AG09319 (cell line): ENCODE measurements at regions not wholly inside any gene's neighbourhood (a gene's known extent, or its start where the extent isn't known, plus 50 kb on each side); places are given as distances from the start of the nearest gene placed in this dataset.

Experiments
- DNase-seq: peaks from one replicate; pipeline ENCODE4 v3.0.0-alpha.2; 2010; ENCODE audit warnings: low read depth; ENCODE audit errors: extremely low read depth
- TF ChIP-seq, protein P1 (sequence below): IDR thresholded peaks from 2 replicates; pipeline ENCODE4 v1.5.1; 2011; ENCODE audit warnings: low read depth, mild to moderate bottlenecking, inconsistent platforms, low read length, moderate library complexity

DNA sequence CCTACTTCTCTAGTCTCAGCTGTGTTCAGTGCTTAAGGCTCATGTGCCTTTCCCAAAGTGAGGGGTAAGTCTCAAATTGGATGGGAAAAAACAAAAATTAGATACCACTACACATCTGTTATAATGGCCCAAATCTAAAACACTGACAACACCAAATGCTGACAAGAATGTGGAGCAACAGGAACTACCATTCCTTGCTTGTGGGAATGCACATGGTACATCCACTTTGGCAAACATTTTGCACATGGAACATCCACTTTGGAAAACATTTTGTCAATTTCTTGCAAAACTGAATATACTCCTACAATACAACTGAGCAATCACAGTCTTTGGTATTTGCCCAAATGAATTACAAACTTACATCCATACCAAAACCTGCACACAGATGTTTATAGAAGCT lies 109.3 kb downstream of the TENT5A start:
- no peak for DNase-seq
- TF ChIP-seq, protein P1, sequence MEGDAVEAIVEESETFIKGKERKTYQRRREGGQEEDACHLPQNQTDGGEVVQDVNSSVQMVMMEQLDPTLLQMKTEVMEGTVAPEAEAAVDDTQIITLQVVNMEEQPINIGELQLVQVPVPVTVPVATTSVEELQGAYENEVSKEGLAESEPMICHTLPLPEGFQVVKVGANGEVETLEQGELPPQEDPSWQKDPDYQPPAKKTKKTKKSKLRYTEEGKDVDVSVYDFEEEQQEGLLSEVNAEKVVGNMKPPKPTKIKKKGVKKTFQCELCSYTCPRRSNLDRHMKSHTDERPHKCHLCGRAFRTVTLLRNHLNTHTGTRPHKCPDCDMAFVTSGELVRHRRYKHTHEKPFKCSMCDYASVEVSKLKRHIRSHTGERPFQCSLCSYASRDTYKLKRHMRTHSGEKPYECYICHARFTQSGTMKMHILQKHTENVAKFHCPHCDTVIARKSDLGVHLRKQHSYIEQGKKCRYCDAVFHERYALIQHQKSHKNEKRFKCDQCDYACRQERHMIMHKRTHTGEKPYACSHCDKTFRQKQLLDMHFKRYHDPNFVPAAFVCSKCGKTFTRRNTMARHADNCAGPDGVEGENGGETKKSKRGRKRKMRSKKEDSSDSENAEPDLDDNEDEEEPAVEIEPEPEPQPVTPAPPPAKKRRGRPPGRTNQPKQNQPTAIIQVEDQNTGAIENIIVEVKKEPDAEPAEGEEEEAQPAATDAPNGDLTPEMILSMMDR = no peak

DNA sequence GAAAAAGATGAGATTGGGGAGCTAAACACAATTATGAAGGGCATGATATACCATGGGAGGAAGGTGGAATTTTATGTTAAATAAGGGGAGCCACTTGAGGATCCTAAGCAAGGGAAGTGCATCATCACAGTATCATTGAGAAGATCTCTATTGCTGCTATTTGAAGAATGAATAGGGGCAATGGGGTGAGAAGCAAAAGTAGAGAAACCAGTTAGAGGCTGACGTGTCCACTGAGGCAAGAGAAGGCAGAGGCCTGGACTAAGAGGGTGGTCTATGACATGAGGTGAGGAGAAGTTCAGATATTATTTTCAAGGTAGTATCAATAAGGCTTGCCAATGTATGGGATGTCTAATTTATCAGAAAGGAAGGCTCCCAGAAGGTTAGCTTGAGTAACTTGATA lies 111.6 kb downstream of the TENT5A start:
- TF ChIP-seq, protein P1 = no peak
- DNase-seq = no peak

GRCh38 chr6:81640126-81640525 lies 112.4 kb downstream of the TENT5A start:
- TF ChIP-seq, protein P1 = no peak
- no peak for DNase-seq

DNA sequence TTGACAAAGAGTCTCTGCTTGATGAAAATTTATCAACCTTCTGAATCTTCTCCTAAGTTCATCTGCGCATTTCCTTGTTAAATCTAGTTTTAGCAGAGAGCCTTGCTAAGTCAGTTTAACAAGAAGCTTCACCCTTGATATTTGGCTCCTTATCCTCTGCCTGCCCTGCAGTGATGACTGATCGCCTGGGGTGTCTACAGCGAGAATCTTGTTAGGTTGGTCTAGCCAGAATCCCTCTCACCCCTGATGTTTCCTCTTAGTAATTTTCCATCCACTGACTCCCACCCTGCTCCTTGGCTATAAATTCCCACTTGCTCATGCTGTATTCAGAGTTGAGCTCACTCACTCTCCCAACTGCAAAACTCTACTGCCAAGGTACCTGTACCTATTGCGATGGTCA lies 114.1 kb downstream of the TENT5A start:
- DNase-seq = no peak
- TF ChIP-seq, protein P1 = no peak

DNA sequence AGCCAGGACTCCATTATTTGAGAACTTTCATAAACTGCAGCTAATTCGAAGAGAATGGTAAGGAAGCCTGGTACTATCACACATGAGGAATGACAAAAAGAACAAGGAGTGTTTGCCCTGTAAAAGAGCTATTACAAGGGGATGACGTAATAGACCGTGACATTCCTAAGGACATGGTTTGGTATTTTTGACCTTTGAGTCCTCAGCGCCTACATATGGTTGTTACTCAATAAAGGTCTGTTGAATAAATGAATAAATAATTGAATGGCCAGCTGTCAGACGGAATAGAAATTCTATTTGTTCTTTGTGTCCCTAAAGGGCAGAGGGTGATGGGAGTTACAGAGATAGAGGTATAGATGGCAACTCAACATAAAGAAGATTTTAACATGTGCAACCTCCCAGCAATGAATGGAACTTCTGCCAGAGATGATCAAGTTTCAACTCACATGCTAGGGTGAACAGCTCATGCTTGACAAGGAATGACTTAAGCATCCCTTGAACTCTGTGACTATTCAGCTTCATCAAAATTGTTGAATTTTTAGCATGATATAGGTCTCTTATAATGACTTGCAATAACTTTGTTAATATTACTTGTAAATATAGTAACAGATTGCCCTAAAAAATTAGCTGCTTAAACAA lies 115.4 kb downstream of the TENT5A start:
- TF ChIP-seq, protein P1 = no peak
- DNase-seq = no peak

GRCh38 chr6:81634155-81634880 lies 118.2 kb downstream of the TENT5A start:
- DNase-seq = no peak
- TF ChIP-seq, protein P1 = no peak

- DNase-seq = no peak
- TF ChIP-seq, protein P1 = no peak
Measured at GRCh38 chr6:81633391-81633790, 119.1 kb downstream of the TENT5A start.
